IPS-15b (cell line): ENCODE measurements at regions not wholly inside any gene's neighbourhood (a gene's known extent, or its start where the extent isn't known, plus 50 kb on each side); places are given as distances from the start of the nearest gene placed in this dataset.
"Not testable (repeated sequence)": the region's sequence is repeated elsewhere in the genome, so short reads cannot be mapped to it uniquely, and the experiment has no call there.

Source experiments
- H3K27me3 ChIP-seq: one replicate; pipeline ENCODE4 v1.6.1; 2013; ENCODE audit warnings: low read length; ENCODE audit not compliant: control insufficient read depth, insufficient read depth
- H3K36me3 ChIP-seq: one replicate; pipeline ENCODE4 v1.6.1; 2013; ENCODE audit warnings: low read length; ENCODE audit not compliant: control insufficient read depth, insufficient read depth
- H3K4me1 ChIP-seq: one replicate; pipeline ENCODE4 v1.6.1; 2013; ENCODE audit warnings: mild to moderate bottlenecking, low read length; ENCODE audit not compliant: control insufficient read depth, insufficient read depth
- H3K4me3 ChIP-seq: one replicate; pipeline ENCODE4 v1.5.1; 2013; ENCODE audit warnings: low read depth, low read length
- H3K9ac ChIP-seq: one replicate; pipeline ENCODE4 v1.6.1; 2013; ENCODE audit warnings: low read depth, mild to moderate bottlenecking, low read length
- H3K9me3 ChIP-seq: one replicate; pipeline ENCODE4 v1.6.1; 2013; ENCODE audit warnings: mild to moderate bottlenecking, low read length; ENCODE audit not compliant: control insufficient read depth, insufficient read depth

GRCh38 chr1:55786396-55786795 is 571.2 kb upstream of the USP24 start:
- H3K9ac ChIP-seq = no peak overlapping the region
- H3K9me3 ChIP-seq = no peaks in the 10 kb centered on the region
- no peaks in the 10 kb centered on the region for H3K36me3 ChIP-seq
- H3K27me3 ChIP-seq = no peaks in the 10 kb centered on the region
- H3K4me3 ChIP-seq = no peak overlapping the region
- H3K4me1 ChIP-seq = no peaks in the 10 kb centered on the region

DNA sequence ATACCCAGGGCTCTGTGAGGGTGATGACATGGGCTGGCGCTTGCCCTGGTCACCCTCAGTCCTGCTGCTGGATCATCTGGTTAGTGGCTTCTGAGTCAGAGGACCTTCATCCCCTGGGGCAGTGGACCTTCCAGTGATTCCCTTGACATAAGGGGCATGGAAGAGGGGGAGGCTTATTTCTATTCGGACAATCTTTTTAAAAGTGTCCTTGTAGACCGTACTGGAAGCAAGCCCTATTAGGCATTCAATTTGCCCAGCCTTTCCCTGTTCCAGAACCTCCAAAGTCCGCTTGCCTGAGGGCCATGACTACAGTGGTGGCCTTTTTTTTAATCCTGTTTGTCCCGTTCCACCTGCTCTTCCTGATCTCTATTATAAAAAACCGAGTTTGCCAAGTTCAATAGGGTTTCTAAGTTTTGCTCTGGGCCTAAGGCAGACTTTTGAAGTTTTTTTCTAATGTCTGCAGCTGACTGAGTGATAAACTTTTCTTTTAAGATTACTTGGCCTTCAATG is 569.8 kb upstream of the USP24 start:
- H3K9ac ChIP-seq, H3K36me3 ChIP-seq, H3K4me1 ChIP-seq, H3K27me3 ChIP-seq, H3K4me3 ChIP-seq, H3K9me3 ChIP-seq: not testable (repeated sequence)

DNA sequence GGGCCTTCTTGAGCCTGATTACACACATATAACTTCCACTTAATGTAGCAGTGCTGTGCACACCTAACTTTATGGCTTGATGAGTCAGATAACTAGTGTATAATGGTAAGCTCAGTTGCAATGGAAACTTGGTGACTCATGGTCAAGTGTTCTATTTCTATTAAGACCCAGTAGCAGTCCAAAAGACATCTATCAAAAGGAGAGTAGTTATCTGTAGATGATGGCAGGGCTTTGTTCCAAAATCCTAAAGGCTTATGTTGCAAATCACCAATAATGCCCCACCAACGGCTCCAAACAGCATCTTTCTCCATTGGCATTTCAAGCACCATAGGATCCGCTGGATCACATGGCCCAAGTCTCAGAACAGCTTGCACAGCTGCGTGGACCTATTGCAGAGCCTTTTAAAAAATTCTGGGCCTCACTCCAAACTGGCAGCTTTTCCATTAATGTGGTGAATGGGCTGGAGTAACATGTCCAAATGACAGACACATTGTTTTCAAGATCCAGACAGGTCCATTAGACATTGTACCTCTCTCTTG is 566.8 kb upstream of the USP24 start:
- no peaks in the 10 kb centered on the region for H3K4me1 ChIP-seq
- H3K9ac ChIP-seq = no peak overlapping the region
- no peaks in the 10 kb centered on the region for H3K9me3 ChIP-seq
- no peaks in the 10 kb centered on the region for H3K36me3 ChIP-seq
- no peaks in the 10 kb centered on the region for H3K27me3 ChIP-seq
- no peak overlapping the region for H3K4me3 ChIP-seq

- no peaks in the 10 kb centered on the region for H3K27me3 ChIP-seq
- H3K9ac ChIP-seq = no peak overlapping the region
- H3K36me3 ChIP-seq = no peaks in the 10 kb centered on the region
- no peaks in the 10 kb centered on the region for H3K4me1 ChIP-seq
- no peaks in the 10 kb centered on the region for H3K9me3 ChIP-seq
- no peak overlapping the region for H3K4me3 ChIP-seq
These were observed 565.8 kb upstream of the USP24 start for GRCh38 chr1:55781003-55781402.

- H3K4me1 ChIP-seq = no peaks in the 10 kb centered on the region
- no peaks in the 10 kb centered on the region for H3K9me3 ChIP-seq
- H3K4me3 ChIP-seq = no peak overlapping the region
- no peaks in the 10 kb centered on the region for H3K36me3 ChIP-seq
- H3K9ac ChIP-seq = no peak overlapping the region
- H3K27me3 ChIP-seq = no peaks in the 10 kb centered on the region
These were observed 562.4 kb upstream of the USP24 start for GRCh38 chr1:55777545-55777944.

- Histone ChIP-seq H3K9ac (no peak overlapping the region), H3K9me3 (no peaks in the 10 kb centered on the region), H3K27me3 (no peaks in the 10 kb centered on the region), H3K4me1 (no peaks in the 10 kb centered on the region), H3K36me3 (no peaks in the 10 kb centered on the region), H3K4me3 (no peak overlapping the region)
These were observed 559.8 kb upstream of the USP24 start for GRCh38 chr1:55775007-55775406.

- no peaks in the 10 kb centered on the region for H3K36me3 ChIP-seq
- H3K9me3 ChIP-seq = no peaks in the 10 kb centered on the region
- no peak overlapping the region for H3K4me3 ChIP-seq
- H3K4me1 ChIP-seq = no peaks in the 10 kb centered on the region
- H3K27me3 ChIP-seq = no peaks in the 10 kb centered on the region
- no peak overlapping the region for H3K9ac ChIP-seq
These were observed 559.3 kb upstream of the USP24 start for GRCh38 chr1:55774446-55774845.

DNA sequence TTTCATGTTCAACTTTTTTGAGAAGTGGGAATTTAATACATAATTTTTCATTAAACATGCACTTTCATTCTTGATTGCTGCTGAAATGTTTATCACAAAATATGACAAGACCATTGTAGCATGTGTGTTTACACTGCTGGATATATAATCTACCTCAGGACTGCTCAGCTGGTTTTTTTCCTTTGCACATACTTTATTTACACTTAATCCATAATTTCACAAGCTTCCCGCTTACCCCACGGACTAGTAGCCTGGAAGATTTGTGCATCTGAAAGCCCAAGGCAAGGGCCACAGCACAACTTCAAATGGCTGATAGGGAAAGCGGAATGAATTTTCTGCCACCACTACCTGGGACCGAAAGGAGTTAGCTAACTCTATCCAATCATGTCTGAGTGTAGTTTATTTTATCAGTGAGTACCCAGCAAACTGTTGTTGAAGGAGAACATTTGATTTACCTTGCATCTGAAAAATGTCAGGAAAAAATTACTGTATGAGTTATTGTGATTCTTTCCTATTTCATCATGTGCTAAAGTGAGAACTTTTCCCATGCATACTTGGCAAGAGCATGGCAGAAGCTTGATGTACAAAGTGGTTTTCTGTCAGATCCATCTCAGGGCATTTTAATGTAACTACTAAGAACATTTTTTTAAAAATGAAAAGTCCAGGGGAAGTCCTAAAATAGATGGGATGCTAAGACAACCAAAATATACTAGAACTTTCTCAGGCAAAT is 558.2 kb upstream of the USP24 start:
- H3K27me3 ChIP-seq = no peaks in the 10 kb centered on the region
- no peaks in the 10 kb centered on the region for H3K36me3 ChIP-seq
- no peak overlapping the region for H3K9ac ChIP-seq
- no peak overlapping the region for H3K4me3 ChIP-seq
- no peaks in the 10 kb centered on the region for H3K9me3 ChIP-seq
- no peaks in the 10 kb centered on the region for H3K4me1 ChIP-seq

GRCh38 chr1:55768327-55768952 is 553.3 kb upstream of the USP24 start:
- no peaks in the 10 kb centered on the region for H3K27me3 ChIP-seq
- no peak overlapping the region for H3K4me3 ChIP-seq
- no peaks in the 10 kb centered on the region for H3K36me3 ChIP-seq
- no peaks in the 10 kb centered on the region for H3K4me1 ChIP-seq
- H3K9ac ChIP-seq = no peak overlapping the region
- no peaks in the 10 kb centered on the region for H3K9me3 ChIP-seq

- H3K4me3 ChIP-seq = no peak overlapping the region
- H3K9me3 ChIP-seq = no peaks in the 10 kb centered on the region
- no peaks in the 10 kb centered on the region for H3K4me1 ChIP-seq
- H3K27me3 ChIP-seq = no peaks in the 10 kb centered on the region
- no peaks in the 10 kb centered on the region for H3K36me3 ChIP-seq
- no peak overlapping the region for H3K9ac ChIP-seq
These were observed 552.0 kb upstream of the USP24 start for GRCh38 chr1:55767171-55767570.

- not testable (repeated sequence) for H3K9ac ChIP-seq, H3K36me3 ChIP-seq, H3K4me3 ChIP-seq, H3K9me3 ChIP-seq, H3K27me3 ChIP-seq, H3K4me1 ChIP-seq
These were observed 550.3 kb upstream of the USP24 start for GRCh38 chr1:55765505-55765904.

- Histone ChIP-seq H3K4me1 (no peaks in the 10 kb centered on the region), H3K9ac (no peak overlapping the region), H3K36me3 (no peaks in the 10 kb centered on the region)
These were observed 536.6 kb upstream of the USP24 start for GRCh38 chr1:55751776-55752175.

More at GRCh38 chr1:55751776-55752175, 536.6 kb upstream of the USP24 start:
- Histone ChIP-seq H3K9me3 (no peaks in the 10 kb centered on the region), H3K4me3 (no peak overlapping the region), H3K27me3 (no peaks in the 10 kb centered on the region)
